Thoracic aorta (tissue), 2 donors: ENCODE measurements at regions not wholly inside any gene's neighbourhood (a gene's known extent, or its start where the extent isn't known, plus 50 kb on each side); places are given as distances from the start of the nearest gene placed in this dataset.

Experiments used
- ATAC-seq: fragments of 150-250 bp; one replicate; pipeline ENCODE4 v1.8.0; 2017; ENCODE audit warnings: low read depth; ENCODE audit not compliant: insufficient number of reproducible peaks, low FRiP score
- DNase-seq: peaks from one replicate; pipeline ENCODE4 v3.0.0-alpha.2; 2020; ENCODE audit warnings: low spot score
- H3K27ac ChIP-seq, 2 donors: fragments of 200-600 bp; sonication (generic); 1 replicate in 1 of 2; 2 replicates in 1 of 2; pipeline ENCODE4 v1.5.1; 2016; ENCODE audit warnings: mild to moderate bottlenecking in 2 of 2, moderate library complexity in 2 of 2
- H3K27me3 ChIP-seq: fragments of 200-600 bp; sonication (generic); replicated peaks from 2 replicates; pipeline ENCODE4 v1.6.0; 2016; ENCODE audit warnings: mild to moderate bottlenecking; ENCODE audit not compliant: insufficient read depth
- H3K36me3 ChIP-seq: fragments of 200-600 bp; sonication (generic); one replicate; pipeline ENCODE4 v1.5.1; 2016
- H3K4me1 ChIP-seq, 2 donors: fragments of 200-600 bp; sonication (generic); 1 replicate in 1 of 2; 2 replicates in 1 of 2; pipeline versions ENCODE4 v1.5.1 to v1.6.0; 2016; ENCODE audit warnings: low read depth in 2 of 2, mild to moderate bottlenecking in 1 of 2; ENCODE audit not compliant: control insufficient read depth in 1 of 2
- H3K4me3 ChIP-seq: fragments of 200-600 bp; sonication (generic); 2 replicates; pipeline ENCODE4 v1.5.1; 2016; ENCODE audit warnings: mild to moderate bottlenecking
- H3K9me3 ChIP-seq: fragments of 200-600 bp; sonication (generic); 2 replicates; pipeline ENCODE4 v1.5.1; 2016
- CTCF ChIP-seq: fragments of 200-600 bp; sonication (generic); IDR thresholded peaks from one replicate; pipeline ENCODE4 v1.5.1; 2019; ENCODE audit warnings: antibody characterized with exemption

- DNase-seq = no peak
- Histone ChIP-seq H3K36me3 (no peaks in the 10 kb centered on the region), H3K27me3 (no peaks in the 10 kb centered on the region), H3K27ac (no peak overlapping the region), H3K9me3 (no peaks in the 10 kb centered on the region), H3K4me3 (no peak overlapping the region), H3K4me1 (no peaks in the 10 kb centered on the region)
- TF ChIP-seq CTCF = no peak
- ATAC-seq = no peak
Observed at GRCh38 chr20:51329845-51330244, 212.7 kb downstream of the NFATC2 start.

- Histone ChIP-seq H3K4me3 (no peak overlapping the region), H3K9me3 (no peaks in the 10 kb centered on the region), H3K27ac (peak overlapping the region in 1 of 2 donors; percentile 12), H3K36me3 (no peaks in the 10 kb centered on the region), H3K27me3 (no peaks in the 10 kb centered on the region), H3K4me1 (no peaks in the 10 kb centered on the region)
- TF ChIP-seq CTCF = no peak
- no peak for ATAC-seq
- no peak for DNase-seq
Observed at GRCh38 chr20:51327251-51327841, 215.2 kb downstream of the NFATC2 start.

GRCh38 chr20:51326201-51326819 is 216.2 kb downstream of the NFATC2 start:
- ATAC-seq = no peak

GRCh38 chr20:51322164-51322707 is 220.3 kb downstream of the NFATC2 start:
- H3K4me3 ChIP-seq = no peak overlapping the region
- TF ChIP-seq CTCF = no peak
- H3K27ac ChIP-seq = no peak overlapping the region
- H3K9me3 ChIP-seq = no peaks in the 10 kb centered on the region
- H3K4me1 ChIP-seq = no peaks in the 10 kb centered on the region
- H3K27me3 ChIP-seq = no peaks in the 10 kb centered on the region
- ATAC-seq (no peak), DNase-seq (no peak)
- H3K36me3 ChIP-seq = no peaks in the 10 kb centered on the region

More at GRCh38 chr20:51326201-51326819, 216.2 kb downstream of the NFATC2 start:
- Histone ChIP-seq H3K27me3 (no peaks in the 10 kb centered on the region), H3K36me3 (no peaks in the 10 kb centered on the region), H3K27ac (no peak overlapping the region), H3K9me3 (no peaks in the 10 kb centered on the region), H3K4me3 (no peak overlapping the region), H3K4me1 (no peaks in the 10 kb centered on the region)
- DNase-seq = no peak
- TF ChIP-seq CTCF = peak; percentile 26

GRCh38 chr20:51321343-51322163 is 221.0 kb downstream of the NFATC2 start:
- Histone ChIP-seq H3K27me3 (no peaks in the 10 kb centered on the region), H3K4me3 (no peak overlapping the region), H3K36me3 (no peaks in the 10 kb centered on the region), H3K27ac (no peak overlapping the region), H3K9me3 (no peaks in the 10 kb centered on the region), H3K4me1 (no peaks in the 10 kb centered on the region)
- no peak for DNase-seq
- no peak for TF ChIP-seq CTCF
- no peak for ATAC-seq
